Body of pancreas (tissue), 4 donors: ENCODE measurements at regions not wholly inside any gene's neighbourhood (a gene's known extent, or its start where the extent isn't known, plus 50 kb on each side); places are given as distances from the start of the nearest gene placed in this dataset.

Experiments
- CTCF ChIP-seq, 7 experiments: fragments of 450-650 bp in 4 of 7; fragments of 200-600 bp in 3 of 7; sonication (generic) in 3 of 7; IDR thresholded peaks; one replicate each; pipeline ENCODE4 v1.5.1; 2016 to 2019; ENCODE audit warnings: antibody characterized with exemption in 7 of 7
- POLR2A ChIP-seq, 3 donors: fragments of 450-650 bp; IDR thresholded peaks; one replicate each; pipeline ENCODE4 v1.6.1; 2016; ENCODE audit warnings: antibody characterized with exemption in 3 of 3, mild to moderate bottlenecking in 2 of 3

GRCh38 chr5:103721183-103721582 is 158.6 kb upstream of the NUDT12 start:
- TF ChIP-seq CTCF (IDR thresholded peaks at IDR 0.05), result no peak
- no peak for TF ChIP-seq POLR2A (IDR thresholded peaks at IDR 0.05)
